ENCODE measurements at regions not wholly inside any gene's neighbourhood (a gene's known extent, or its start where the extent isn't known, plus 50 kb on each side); places are given as distances from the start of the nearest gene placed in this dataset.

- no peak for TF ChIP-seq POLR2AphosphoS5 (IDR thresholded peaks at IDR 0.05)
- TF ChIP-seq CTCF (IDR thresholded peaks at IDR 0.05) = no peak
- TF ChIP-seq POLR2A (IDR thresholded peaks at IDR 0.05) = no peak
- no peak for TF ChIP-seq EP300 (IDR thresholded peaks at IDR 0.05)
Measured at GRCh38 chr11:32003335-32003734, 87.5 kb upstream of the RCN1 start.
